ENCODE measurements at regions not wholly inside any gene's neighbourhood (a gene's known extent, or its start where the extent isn't known, plus 50 kb on each side); places are given as distances from the start of the nearest gene placed in this dataset.

- Histone ChIP-seq H3K4me1 (ENCODE audit: insufficient read depth, low read length, severe bottlenecking) (no peaks in the 10 kb centered on the region), H2AFZ (ENCODE audit: low read length) (no peak overlapping the region), H3K27me3 (ENCODE audit: insufficient read depth, low read length) (peaks cover 7% of the 10 kb centered on the region), H3K9me2 (ENCODE audit: low read depth, low read length) (no peaks in the 10 kb centered on the region), H3K27ac (ENCODE audit: low read depth, low read length, poor library complexity, severe bottlenecking) (no peak overlapping the region), H4K20me1 (ENCODE audit: insufficient read depth, low read length) (no peaks in the 10 kb centered on the region), H3K4me3 (ENCODE audit: low read depth, low read length, poor library complexity, severe bottlenecking) (no peak overlapping the region), H3K9me3 (ENCODE audit: low read length) (no peaks in the 10 kb centered on the region), H3K9ac (ENCODE audit: low read length) (no peak overlapping the region), H3K4me2 (ENCODE audit: low read length) (no peak overlapping the region), H3F3A (ENCODE audit: insufficient read depth, low read length) (no peaks in the 10 kb centered on the region), H3K79me2 (ENCODE audit: insufficient read depth, low read length) (no peaks in the 10 kb centered on the region), H3K36me3 (ENCODE audit: insufficient read depth, low read length) (no peaks in the 10 kb centered on the region)
- TF ChIP-seq EZH2 (IDR thresholded peaks at IDR 0.05; ENCODE audit: borderline replicate concordance, low read length) (no peak), CTCF (IDR thresholded peaks at IDR 0.05; ENCODE audit: low read length) (no peak)
Measured at GRCh38 chr3:38986901-38987300, 64.8 kb downstream of the SCN11A start.

- no peak overlapping the region for H3K27ac ChIP-seq (ENCODE audit: low read depth, low read length, poor library complexity, severe bottlenecking)
- no peaks in the 10 kb centered on the region for H3K79me2 ChIP-seq (ENCODE audit: insufficient read depth, low read length)
- no peaks in the 10 kb centered on the region for H3K4me1 ChIP-seq (ENCODE audit: insufficient read depth, low read length, severe bottlenecking)
- peaks cover 7% of the 10 kb centered on the region for H3K27me3 ChIP-seq (ENCODE audit: insufficient read depth, low read length)
- no peaks in the 10 kb centered on the region for H3K9me2 ChIP-seq (ENCODE audit: low read depth, low read length)
- no peak for TF ChIP-seq CTCF (IDR thresholded peaks at IDR 0.05; ENCODE audit: low read length)
- TF ChIP-seq EZH2 (IDR thresholded peaks at IDR 0.05; ENCODE audit: borderline replicate concordance, low read length), result no peak
- no peak overlapping the region for H3K9ac ChIP-seq (ENCODE audit: low read length)
- no peaks in the 10 kb centered on the region for H3K36me3 ChIP-seq (ENCODE audit: insufficient read depth, low read length)
- H3K9me3 ChIP-seq (ENCODE audit: low read length), result no peaks in the 10 kb centered on the region
- H4K20me1 ChIP-seq (ENCODE audit: insufficient read depth, low read length), result no peaks in the 10 kb centered on the region
- no peaks in the 10 kb centered on the region for H3F3A ChIP-seq (ENCODE audit: insufficient read depth, low read length)
- no peak overlapping the region for H2AFZ ChIP-seq (ENCODE audit: low read length)
- no peak overlapping the region for H3K4me3 ChIP-seq (ENCODE audit: low read depth, low read length, poor library complexity, severe bottlenecking)
- H3K4me2 ChIP-seq (ENCODE audit: low read length), result no peak overlapping the region
Measured at GRCh38 chr3:38985981-38986380, 65.8 kb downstream of the SCN11A start.

- Histone ChIP-seq H3K9me2 (ENCODE audit: low read depth, low read length) (no peaks in the 10 kb centered on the region), H3F3A (ENCODE audit: insufficient read depth, low read length) (no peaks in the 10 kb centered on the region), H3K9ac (ENCODE audit: low read length) (no peak overlapping the region), H3K27ac (ENCODE audit: low read depth, low read length, poor library complexity, severe bottlenecking) (no peak overlapping the region), H3K36me3 (ENCODE audit: insufficient read depth, low read length) (no peaks in the 10 kb centered on the region), H4K20me1 (ENCODE audit: insufficient read depth, low read length) (no peaks in the 10 kb centered on the region), H3K4me2 (ENCODE audit: low read length) (no peak overlapping the region), H3K27me3 (ENCODE audit: insufficient read depth, low read length) (peaks cover 7% of the 10 kb centered on the region), H2AFZ (ENCODE audit: low read length) (no peak overlapping the region), H3K9me3 (ENCODE audit: low read length) (no peaks in the 10 kb centered on the region), H3K4me3 (ENCODE audit: low read depth, low read length, poor library complexity, severe bottlenecking) (no peak overlapping the region), H3K4me1 (ENCODE audit: insufficient read depth, low read length, severe bottlenecking) (no peaks in the 10 kb centered on the region), H3K79me2 (ENCODE audit: insufficient read depth, low read length) (no peaks in the 10 kb centered on the region)
- TF ChIP-seq CTCF (IDR thresholded peaks at IDR 0.05; ENCODE audit: low read length), result no peak
- no peak for TF ChIP-seq EZH2 (IDR thresholded peaks at IDR 0.05; ENCODE audit: borderline replicate concordance, low read length)
Measured at GRCh38 chr3:38985581-38985980, 66.2 kb downstream of the SCN11A start.

All from OCI-LY1 (cell line).